Nephron (organoid): ENCODE measurements at regions not wholly inside any gene's neighbourhood (a gene's known extent, or its start where the extent isn't known, plus 50 kb on each side); places are given as distances from the start of the nearest gene placed in this dataset.
A peak's percentile ranks its signal among the peaks of the same experiment; 100 is the strongest.

Source experiments
- H3K27ac Mint-ChIP-seq, 3 experiments: 2 replicates each; pipeline ENCODE4 v1.8.0; 2020; ENCODE audit warnings: mixed read lengths in 3 of 3, mild to moderate bottlenecking in 2 of 3, moderate library complexity in 1 of 3
- H3K27me3 Mint-ChIP-seq: 2 replicates; pipeline ENCODE4 v1.8.0; 2021; ENCODE audit warnings: low read depth, mild to moderate bottlenecking, moderate library complexity, mixed read lengths
- H3K36me3 Mint-ChIP-seq: 2 replicates; pipeline ENCODE4 v1.8.0; 2020; ENCODE audit warnings: low read depth, mixed read lengths
- H3K4me1 Mint-ChIP-seq: 2 replicates; pipeline ENCODE4 v1.8.0; 2020; ENCODE audit warnings: mixed read lengths
- H3K4me3 Mint-ChIP-seq, 3 experiments: 2 replicates each; pipeline ENCODE4 v1.8.0; 2020; ENCODE audit warnings: mild to moderate bottlenecking in 3 of 3, mixed read lengths in 3 of 3, moderate library complexity in 2 of 3
- H3K9me3 Mint-ChIP-seq: 2 replicates; pipeline ENCODE4 v1.8.0; 2020; ENCODE audit warnings: mixed read lengths
- TF ChIP-seq, protein P1 (sequence below), 3 experiments: fragments of 200-600 bp; sonication (generic); IDR thresholded peaks; one replicate each; pipeline ENCODE4 v1.5.0; 2021; ENCODE audit warnings: antibody characterized with exemption in 3 of 3; ENCODE audit not compliant: unreplicated experiment in 3 of 3

DNA sequence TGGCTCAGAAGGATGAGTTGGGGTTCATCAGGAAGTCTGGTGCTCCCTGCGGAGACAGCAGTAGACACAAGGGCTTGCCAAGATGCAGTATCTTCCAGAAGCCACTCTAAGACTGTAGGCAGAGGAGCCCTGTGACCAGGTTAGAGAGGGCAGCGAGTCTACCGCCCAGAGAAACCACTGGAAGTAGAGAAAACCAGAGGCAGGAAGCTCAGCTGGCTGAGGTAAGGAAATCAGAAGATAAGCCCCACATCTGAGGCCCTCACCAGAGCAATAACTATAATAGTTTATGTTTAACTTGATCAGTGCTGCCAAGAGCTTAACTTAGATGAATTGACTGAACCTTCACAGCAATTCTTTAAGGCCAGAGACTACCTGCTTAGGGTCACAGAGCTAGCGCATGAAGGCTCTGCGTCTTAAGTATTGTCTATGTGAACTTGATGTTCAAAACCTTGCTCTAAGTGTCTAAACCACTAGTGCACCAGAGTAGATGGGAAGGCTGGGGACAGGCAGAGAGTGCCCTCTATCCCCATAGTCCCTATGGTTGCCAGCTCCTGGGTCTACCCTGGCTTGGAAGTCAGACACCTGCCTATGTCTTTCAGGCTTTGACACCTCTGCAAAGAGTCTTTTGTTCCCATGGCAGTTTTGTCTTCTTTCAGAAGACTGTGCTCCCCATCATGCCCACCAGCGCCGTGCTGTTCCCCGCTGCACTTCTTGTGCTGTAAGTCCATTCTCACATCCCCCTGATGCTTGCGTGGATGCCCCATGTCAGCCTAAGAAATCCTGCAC lies 228.2 kb upstream of the KLF4 start:
- TF ChIP-seq, protein P1, sequence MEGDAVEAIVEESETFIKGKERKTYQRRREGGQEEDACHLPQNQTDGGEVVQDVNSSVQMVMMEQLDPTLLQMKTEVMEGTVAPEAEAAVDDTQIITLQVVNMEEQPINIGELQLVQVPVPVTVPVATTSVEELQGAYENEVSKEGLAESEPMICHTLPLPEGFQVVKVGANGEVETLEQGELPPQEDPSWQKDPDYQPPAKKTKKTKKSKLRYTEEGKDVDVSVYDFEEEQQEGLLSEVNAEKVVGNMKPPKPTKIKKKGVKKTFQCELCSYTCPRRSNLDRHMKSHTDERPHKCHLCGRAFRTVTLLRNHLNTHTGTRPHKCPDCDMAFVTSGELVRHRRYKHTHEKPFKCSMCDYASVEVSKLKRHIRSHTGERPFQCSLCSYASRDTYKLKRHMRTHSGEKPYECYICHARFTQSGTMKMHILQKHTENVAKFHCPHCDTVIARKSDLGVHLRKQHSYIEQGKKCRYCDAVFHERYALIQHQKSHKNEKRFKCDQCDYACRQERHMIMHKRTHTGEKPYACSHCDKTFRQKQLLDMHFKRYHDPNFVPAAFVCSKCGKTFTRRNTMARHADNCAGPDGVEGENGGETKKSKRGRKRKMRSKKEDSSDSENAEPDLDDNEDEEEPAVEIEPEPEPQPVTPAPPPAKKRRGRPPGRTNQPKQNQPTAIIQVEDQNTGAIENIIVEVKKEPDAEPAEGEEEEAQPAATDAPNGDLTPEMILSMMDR (IDR thresholded peaks at IDR 0.05; ENCODE audit: unreplicated experiment in 3 of 3), result no peak
- H3K27me3 Mint-ChIP-seq, result peaks cover 41% of the 10 kb centered on the region
- no peaks in the 10 kb centered on the region for H3K36me3 Mint-ChIP-seq
- H3K4me1 Mint-ChIP-seq, result peaks cover 19% of the 10 kb centered on the region
- no peak overlapping the region for H3K4me3 Mint-ChIP-seq
- H3K27ac Mint-ChIP-seq, result peak overlapping the region in 1 of 3 experiments; percentile 10
- H3K9me3 Mint-ChIP-seq, result peaks cover 2% of the 10 kb centered on the region

DNA sequence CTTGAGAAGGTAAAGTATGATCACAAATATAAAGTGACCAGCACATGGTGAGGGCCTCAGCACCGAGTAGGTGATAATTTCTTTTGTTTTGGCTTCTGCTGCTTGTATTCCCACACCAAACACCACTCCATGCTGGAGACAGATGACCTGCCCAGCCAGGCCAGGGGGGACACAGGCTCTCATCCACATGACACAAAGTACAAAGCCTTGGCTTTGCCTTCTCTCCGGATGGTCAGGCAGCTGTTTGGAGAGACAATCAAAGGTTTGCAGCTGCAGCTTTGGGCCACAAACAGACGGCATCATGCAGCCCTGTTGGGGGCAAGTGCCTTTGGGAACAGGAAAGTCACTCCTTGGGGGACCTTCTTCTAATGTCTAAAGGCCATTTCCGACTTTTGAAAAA lies 226.2 kb upstream of the KLF4 start:
- Mint-ChIP-seq H3K4me3 (no peak overlapping the region), H3K4me1 (peaks cover 27% of the 10 kb centered on the region), H3K9me3 (no peaks in the 10 kb centered on the region), H3K27ac (no peak overlapping the region), H3K27me3 (peaks cover 34% of the 10 kb centered on the region), H3K36me3 (no peaks in the 10 kb centered on the region)
- TF ChIP-seq, protein P1 (IDR thresholded peaks at IDR 0.05; ENCODE audit: unreplicated experiment in 3 of 3), result no peak

DNA sequence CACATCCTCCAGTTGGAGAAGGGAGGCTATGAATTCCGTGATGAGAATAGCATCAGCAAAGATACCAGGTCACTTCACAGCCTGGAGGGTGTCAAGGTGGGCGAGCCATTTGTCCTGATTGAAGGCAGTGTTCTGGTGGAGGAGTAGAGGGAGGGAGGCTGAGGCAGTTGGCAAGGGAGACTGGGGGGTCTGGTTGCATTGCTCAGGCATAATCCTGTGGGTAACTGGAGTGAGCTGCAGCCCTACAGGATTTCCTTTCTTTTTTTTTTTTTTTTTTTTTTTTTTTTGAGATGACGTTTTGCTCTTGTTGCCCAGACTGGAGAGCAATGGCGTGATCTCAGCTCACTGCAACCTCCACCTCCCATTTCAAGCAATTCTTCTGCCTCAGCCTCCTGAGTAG lies 223.9 kb upstream of the KLF4 start:
- Mint-ChIP-seq H3K36me3 (no peaks in the 10 kb centered on the region), H3K27ac (no peak overlapping the region), H3K9me3 (no peaks in the 10 kb centered on the region), H3K4me1 (peaks cover 22% of the 10 kb centered on the region), H3K27me3 (peaks cover 31% of the 10 kb centered on the region), H3K4me3 (no peak overlapping the region)
- TF ChIP-seq, protein P1 (IDR thresholded peaks at IDR 0.05; ENCODE audit: unreplicated experiment in 3 of 3), result no peak

DNA sequence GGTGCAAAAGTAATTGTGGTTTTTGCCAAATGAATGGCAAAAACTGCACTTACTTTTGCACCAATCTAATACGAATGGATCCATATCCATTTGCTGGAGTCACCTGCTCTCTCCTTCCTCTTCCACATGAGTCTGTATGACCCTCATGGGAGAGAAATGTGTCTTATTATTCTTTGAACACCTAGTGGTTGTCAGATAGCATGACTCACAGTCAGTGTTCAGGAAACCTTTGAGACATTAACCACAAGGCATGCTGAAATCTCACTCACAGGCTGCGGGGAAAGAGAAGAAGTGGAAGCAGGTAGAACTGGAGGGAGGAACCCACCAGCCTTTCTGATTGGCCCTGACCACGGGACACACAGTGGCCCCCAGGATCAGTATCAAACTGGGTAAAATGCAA lies 222.8 kb upstream of the KLF4 start:
- TF ChIP-seq, protein P1 (IDR thresholded peaks at IDR 0.05; ENCODE audit: unreplicated experiment in 3 of 3), result no peak
- H3K27ac Mint-ChIP-seq, result no peak overlapping the region
- H3K27me3 Mint-ChIP-seq, result peaks cover 26% of the 10 kb centered on the region
- no peaks in the 10 kb centered on the region for H3K9me3 Mint-ChIP-seq
- H3K4me1 Mint-ChIP-seq, result peaks cover 16% of the 10 kb centered on the region
- H3K36me3 Mint-ChIP-seq, result no peaks in the 10 kb centered on the region
- no peak overlapping the region for H3K4me3 Mint-ChIP-seq

DNA sequence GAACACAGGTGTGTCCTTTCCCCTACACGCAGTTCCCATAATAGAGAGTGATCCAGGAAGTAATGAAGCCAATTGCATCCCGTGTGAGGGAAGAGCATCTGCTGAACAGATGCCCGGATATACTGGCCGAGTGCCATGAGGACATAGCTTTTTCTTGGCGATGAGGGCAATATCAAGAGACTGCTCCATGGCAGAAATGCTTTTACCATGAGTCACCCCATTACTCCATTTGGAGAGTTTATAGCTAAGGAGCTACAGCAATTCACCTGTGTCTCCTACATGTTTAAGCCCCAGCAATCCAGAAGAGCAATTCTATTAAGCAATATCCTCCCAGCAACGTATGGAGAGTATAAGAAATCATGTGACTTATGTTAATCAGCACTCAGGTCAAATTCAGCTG lies 222.0 kb upstream of the KLF4 start:
- H3K27me3 Mint-ChIP-seq, result peaks cover 26% of the 10 kb centered on the region
- H3K27ac Mint-ChIP-seq, result no peak overlapping the region
- TF ChIP-seq, protein P1 (IDR thresholded peaks at IDR 0.05; ENCODE audit: unreplicated experiment in 3 of 3), result no peak
- H3K36me3 Mint-ChIP-seq, result no peaks in the 10 kb centered on the region
- peaks cover 19% of the 10 kb centered on the region for H3K4me1 Mint-ChIP-seq
- no peak overlapping the region for H3K4me3 Mint-ChIP-seq
- no peaks in the 10 kb centered on the region for H3K9me3 Mint-ChIP-seq

DNA sequence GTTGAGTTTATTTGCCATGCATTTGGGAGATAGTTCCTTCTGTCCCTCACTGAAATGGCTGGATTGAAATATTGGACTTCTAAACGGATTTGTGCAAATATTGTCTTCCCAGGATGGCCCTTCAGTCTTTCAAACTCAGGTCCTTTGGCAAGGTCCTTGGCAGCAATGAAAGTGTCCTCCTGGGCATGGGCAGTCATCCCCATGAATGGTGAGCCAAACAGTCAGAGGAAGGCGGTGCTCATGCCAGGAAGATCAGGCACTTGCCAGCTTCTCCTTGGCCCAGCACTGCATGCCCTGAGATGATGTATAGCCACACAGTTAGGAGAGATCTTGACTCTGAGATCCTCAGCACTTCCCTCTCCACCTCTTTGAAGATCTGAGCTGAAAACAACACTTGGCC lies 221.4 kb upstream of the KLF4 start:
- Mint-ChIP-seq H3K9me3 (no peaks in the 10 kb centered on the region), H3K4me1 (peaks cover 24% of the 10 kb centered on the region), H3K27me3 (peaks cover 26% of the 10 kb centered on the region), H3K36me3 (no peaks in the 10 kb centered on the region), H3K4me3 (no peak overlapping the region), H3K27ac (no peak overlapping the region)
- TF ChIP-seq, protein P1 (IDR thresholded peaks at IDR 0.05; ENCODE audit: unreplicated experiment in 3 of 3), result no peak
